ENCODE measurements at regions not wholly inside any gene's neighbourhood (a gene's known extent, or its start where the extent isn't known, plus 50 kb on each side); places are given as distances from the start of the nearest gene placed in this dataset.

- DNase-seq (ENCODE audit: low read depth) = no peak
- Mint-ChIP-seq H3K27me3 (ENCODE audit: low read depth, unreplicated experiment) (peaks cover 21% of the 10 kb centered on the region), H3K4me1 (ENCODE audit: low read depth, unreplicated experiment) (peaks cover 5% of the 10 kb centered on the region), H3K27ac (ENCODE audit: unreplicated experiment) (no peak overlapping the region), H3K36me3 (ENCODE audit: low read depth, unreplicated experiment) (no peaks in the 10 kb centered on the region), H3K4me3 (ENCODE audit: unreplicated experiment) (no peak overlapping the region), H3K9me3 (ENCODE audit: unreplicated experiment) (no peaks in the 10 kb centered on the region)
- Histone ChIP-seq H3K79me2 (ENCODE audit: insufficient read depth, low read length) (no peaks in the 10 kb centered on the region), H3K4me2 (ENCODE audit: low read length) (no peak overlapping the region), H3K9ac (ENCODE audit: low read length) (no peak overlapping the region), H3K9me3 (ENCODE audit: insufficient read depth, low read depth, low read length) (no peaks in the 10 kb centered on the region), H3K36me3 (ENCODE audit: insufficient read depth, low read length) (no peaks in the 10 kb centered on the region), H3K4me3 (ENCODE audit: insufficient read depth, low read depth, low read length) (no peak overlapping the region), H2AFZ (ENCODE audit: low read depth, low read length) (no peak overlapping the region), H3K27me3 (ENCODE audit: insufficient read depth, low read length) (peaks cover 6% of the 10 kb centered on the region), H3K27ac (ENCODE audit: low read depth, low read length) (no peak overlapping the region), H3K4me1 (ENCODE audit: insufficient read depth, low read length) (no peaks in the 10 kb centered on the region), H4K20me1 (ENCODE audit: insufficient read depth, low read length) (no peaks in the 10 kb centered on the region)
- FAIRE-seq = no peak
- no peak for TF ChIP-seq EZH2 (IDR thresholded peaks at IDR 0.05; ENCODE audit: insufficient read depth, low read length)
- TF ChIP-seq CTCF (IDR thresholded peaks at IDR 0.05; ENCODE audit: insufficient read depth, low read depth, low read length) = no peak
These were observed 54.7 kb upstream of the GATA6 start for GRCh38 chr18:22114526-22115321.

DNA sequence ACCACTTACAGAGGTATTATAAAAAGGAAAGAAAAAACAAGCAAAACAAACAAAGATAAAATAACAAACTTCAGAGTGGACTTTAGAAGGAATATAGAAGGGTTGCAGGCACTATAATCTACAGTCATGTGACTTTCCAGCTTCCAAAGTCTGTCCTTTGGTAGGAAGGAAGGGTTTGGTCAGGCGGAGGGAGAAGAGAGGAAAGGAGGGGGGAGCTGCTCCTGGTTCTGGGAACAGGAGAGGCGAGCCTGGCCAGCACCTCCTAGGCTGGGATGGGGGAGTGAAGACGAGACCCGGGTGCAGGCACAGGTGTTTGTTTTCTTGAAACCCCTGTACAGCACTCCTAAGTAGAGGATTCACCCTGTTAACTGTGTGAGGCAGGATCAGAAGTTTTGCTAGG is 53.8 kb upstream of the GATA6 start:
- Mint-ChIP-seq H3K4me1 (ENCODE audit: low read depth, unreplicated experiment) (peaks cover 5% of the 10 kb centered on the region), H3K27me3 (ENCODE audit: low read depth, unreplicated experiment) (peaks cover 18% of the 10 kb centered on the region), H3K9me3 (ENCODE audit: unreplicated experiment) (no peaks in the 10 kb centered on the region), H3K4me3 (ENCODE audit: unreplicated experiment) (no peak overlapping the region), H3K36me3 (ENCODE audit: low read depth, unreplicated experiment) (no peaks in the 10 kb centered on the region), H3K27ac (ENCODE audit: unreplicated experiment) (no peak overlapping the region)
- Histone ChIP-seq H3K9ac (ENCODE audit: low read length) (no peak overlapping the region), H3K27ac (ENCODE audit: low read depth, low read length) (no peak overlapping the region), H3K4me3 (ENCODE audit: insufficient read depth, low read depth, low read length) (no peak overlapping the region), H2AFZ (ENCODE audit: low read depth, low read length) (no peak overlapping the region), H3K4me1 (ENCODE audit: insufficient read depth, low read length) (no peaks in the 10 kb centered on the region), H3K36me3 (ENCODE audit: insufficient read depth, low read length) (no peaks in the 10 kb centered on the region), H3K4me2 (ENCODE audit: low read length) (no peak overlapping the region), H3K27me3 (ENCODE audit: insufficient read depth, low read length) (peaks cover 6% of the 10 kb centered on the region), H3K9me3 (ENCODE audit: insufficient read depth, low read depth, low read length) (no peaks in the 10 kb centered on the region), H4K20me1 (ENCODE audit: insufficient read depth, low read length) (no peaks in the 10 kb centered on the region), H3K79me2 (ENCODE audit: insufficient read depth, low read length) (no peaks in the 10 kb centered on the region)
- TF ChIP-seq EZH2 (IDR thresholded peaks at IDR 0.05; ENCODE audit: insufficient read depth, low read length) (no peak), CTCF (IDR thresholded peaks at IDR 0.05; ENCODE audit: insufficient read depth, low read depth, low read length) (no peak)
- FAIRE-seq (no peak), DNase-seq (ENCODE audit: low read depth) (no peak)

Data from astrocyte (in vitro differentiated cells and primary cell).